OCI-LY7 (cell line): ENCODE measurements at regions not wholly inside any gene's neighbourhood (a gene's known extent, or its start where the extent isn't known, plus 50 kb on each side); places are given as distances from the start of the nearest gene placed in this dataset.

Experiments
- CTCF ChIP-seq: fragments of 200-600 bp; sonication (generic); conservative IDR thresholded peaks from 2 replicates; pipeline ENCODE4 v1.5.1; 2014; ENCODE audit warnings: mild to moderate bottlenecking, antibody characterized with exemption, low read length, moderate library complexity, mixed read lengths
- EZH2phosphoT487 ChIP-seq: fragments of 200-600 bp; sonication (generic); IDR thresholded peaks from 2 replicates; pipeline ENCODE4 v1.6.1; 2018; ENCODE audit warnings: low read depth, borderline replicate concordance, mild to moderate bottlenecking, mixed run types, antibody characterized with exemption, low read length, moderate library complexity, mixed read lengths

GRCh38 chr4:151565583-151565982 lies 156.6 kb downstream of the FHIP1A start:
- TF ChIP-seq CTCF, result no peak
- TF ChIP-seq EZH2phosphoT487, result no peak
